ENCODE measurements at regions not wholly inside any gene's neighbourhood (a gene's known extent, or its start where the extent isn't known, plus 50 kb on each side); places are given as distances from the start of the nearest gene placed in this dataset.

DNA sequence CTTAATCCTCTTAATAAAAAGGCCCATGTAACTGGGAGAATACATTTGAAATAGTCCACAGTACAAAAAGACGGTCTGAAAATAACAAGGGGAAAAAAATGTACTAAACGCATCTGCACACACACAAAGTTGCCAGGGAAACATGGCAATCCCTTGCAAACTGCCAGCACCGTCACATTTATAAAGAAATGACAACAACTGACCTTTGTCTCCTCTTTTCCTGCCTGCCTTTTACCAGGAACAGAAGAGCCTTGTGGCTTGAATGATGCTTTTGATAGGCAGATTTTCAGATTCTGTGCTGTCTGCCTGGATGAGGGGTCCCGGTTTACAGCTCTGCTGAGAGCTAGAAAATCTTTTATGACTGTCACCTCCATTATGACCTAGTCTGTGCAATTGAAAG, 308.6 kb upstream of the ZFP64 start:
- no peaks in the 10 kb centered on the region for H3K9me3 ChIP-seq (ENCODE audit: low read depth)
- no peak overlapping the region for H3K9ac ChIP-seq
- peaks cover 24% of the 10 kb centered on the region for H3K4me1 Mint-ChIP-seq
- H3K27me3 Mint-ChIP-seq (ENCODE audit: insufficient read depth, low read depth): peaks cover 2% of the 10 kb centered on the region
- H3K36me3 ChIP-seq: no peaks in the 10 kb centered on the region
- H3K4me3 Mint-ChIP-seq: peak overlapping the region; percentile 29
- peak overlapping the region; percentile 88 for H3K27ac Mint-ChIP-seq
- H4K20me1 ChIP-seq (ENCODE audit: low read depth): no peaks in the 10 kb centered on the region
- H3K4me1 ChIP-seq: peaks cover 12% of the 10 kb centered on the region
- H3K4me2 ChIP-seq: peak overlapping the region; percentile 50
- H2AFZ ChIP-seq (replicated peaks): peak overlapping the region; percentile 40
- no peaks in the 10 kb centered on the region for H3K79me2 ChIP-seq (ENCODE audit: low read depth)
- DNase-seq (ENCODE audit: low spot score): peak; percentile 8
- peaks cover 7% of the 10 kb centered on the region for H3K9me3 Mint-ChIP-seq
- no peak overlapping the region for H3K27ac ChIP-seq
- TF ChIP-seq EZH2 (IDR thresholded peaks at IDR 0.05) (no peak), EZH2phosphoT487 (IDR thresholded peaks at IDR 0.05) (no peak)
- TF ChIP-seq, protein P1, sequence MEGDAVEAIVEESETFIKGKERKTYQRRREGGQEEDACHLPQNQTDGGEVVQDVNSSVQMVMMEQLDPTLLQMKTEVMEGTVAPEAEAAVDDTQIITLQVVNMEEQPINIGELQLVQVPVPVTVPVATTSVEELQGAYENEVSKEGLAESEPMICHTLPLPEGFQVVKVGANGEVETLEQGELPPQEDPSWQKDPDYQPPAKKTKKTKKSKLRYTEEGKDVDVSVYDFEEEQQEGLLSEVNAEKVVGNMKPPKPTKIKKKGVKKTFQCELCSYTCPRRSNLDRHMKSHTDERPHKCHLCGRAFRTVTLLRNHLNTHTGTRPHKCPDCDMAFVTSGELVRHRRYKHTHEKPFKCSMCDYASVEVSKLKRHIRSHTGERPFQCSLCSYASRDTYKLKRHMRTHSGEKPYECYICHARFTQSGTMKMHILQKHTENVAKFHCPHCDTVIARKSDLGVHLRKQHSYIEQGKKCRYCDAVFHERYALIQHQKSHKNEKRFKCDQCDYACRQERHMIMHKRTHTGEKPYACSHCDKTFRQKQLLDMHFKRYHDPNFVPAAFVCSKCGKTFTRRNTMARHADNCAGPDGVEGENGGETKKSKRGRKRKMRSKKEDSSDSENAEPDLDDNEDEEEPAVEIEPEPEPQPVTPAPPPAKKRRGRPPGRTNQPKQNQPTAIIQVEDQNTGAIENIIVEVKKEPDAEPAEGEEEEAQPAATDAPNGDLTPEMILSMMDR (IDR thresholded peaks at IDR 0.05): no peak
- no peaks in the 10 kb centered on the region for H3K27me3 ChIP-seq
- H3K36me3 Mint-ChIP-seq: peaks cover 2% of the 10 kb centered on the region
- no peaks in the 10 kb centered on the region for H3F3A ChIP-seq (ENCODE audit: low read depth)
- H3K4me3 ChIP-seq: no peak overlapping the region

DNA sequence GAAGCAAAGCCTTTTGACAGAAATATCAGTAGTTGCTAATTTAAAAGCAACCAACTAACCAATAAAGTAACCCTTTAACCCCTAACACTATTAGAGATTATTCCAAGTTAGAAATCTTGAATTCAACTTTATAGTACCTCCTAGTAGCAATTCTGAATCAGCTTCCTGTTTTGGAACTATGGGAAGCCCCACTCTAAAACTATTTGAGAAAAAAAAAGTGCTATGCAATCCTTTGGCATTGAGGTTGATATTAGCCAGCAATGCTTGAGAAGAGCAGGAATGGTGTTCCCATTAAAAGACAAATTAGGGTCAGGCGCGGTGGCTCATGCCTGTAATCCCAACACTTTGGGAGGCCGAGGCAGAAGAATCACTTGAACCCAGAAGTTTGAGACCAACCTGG, 306.2 kb upstream of the ZFP64 start:
- Histone ChIP-seq H3K4me2 (no peak overlapping the region), H4K20me1 (ENCODE audit: low read depth) (no peaks in the 10 kb centered on the region), H2AFZ (replicated peaks) (no peak overlapping the region), H3F3A (ENCODE audit: low read depth) (no peaks in the 10 kb centered on the region), H3K4me3 (no peak overlapping the region), H3K27me3 (no peaks in the 10 kb centered on the region), H3K9me3 (ENCODE audit: low read depth) (no peaks in the 10 kb centered on the region), H3K9ac (no peak overlapping the region), H3K4me1 (peaks cover 12% of the 10 kb centered on the region), H3K79me2 (ENCODE audit: low read depth) (no peaks in the 10 kb centered on the region), H3K36me3 (no peaks in the 10 kb centered on the region), H3K27ac (no peak overlapping the region)
- TF ChIP-seq EZH2 (IDR thresholded peaks at IDR 0.05) (no peak), EZH2phosphoT487 (IDR thresholded peaks at IDR 0.05) (no peak)
- TF ChIP-seq, protein P1 (IDR thresholded peaks at IDR 0.05): no peak
- Mint-ChIP-seq H3K36me3 (peaks cover 2% of the 10 kb centered on the region), H3K27me3 (ENCODE audit: insufficient read depth, low read depth) (peaks cover 4% of the 10 kb centered on the region), H3K4me3 (no peak overlapping the region), H3K9me3 (peaks cover 2% of the 10 kb centered on the region), H3K4me1 (peaks cover 27% of the 10 kb centered on the region), H3K27ac (no peak overlapping the region)
- DNase-seq (ENCODE audit: low spot score): no peak

DNA sequence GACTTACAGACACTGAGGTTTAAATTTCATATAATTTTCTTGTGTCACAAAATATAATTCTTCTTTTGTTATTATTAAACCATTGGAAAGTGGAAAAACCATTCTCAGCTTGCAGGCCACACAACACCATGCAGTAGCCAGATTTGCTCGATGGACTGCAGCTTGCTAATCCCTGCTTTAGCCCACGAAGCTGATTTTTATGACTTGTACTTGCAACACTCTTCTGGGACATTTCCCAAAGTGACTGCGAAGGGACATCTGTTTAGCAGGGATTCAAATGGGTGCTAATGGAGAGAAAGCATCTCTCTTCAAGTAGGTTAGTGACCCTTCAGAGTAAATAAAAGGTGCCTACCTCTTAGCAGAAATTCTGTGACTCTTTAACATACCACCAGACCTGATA, 304.6 kb upstream of the ZFP64 start:
- Histone ChIP-seq H3F3A (ENCODE audit: low read depth) (no peaks in the 10 kb centered on the region), H4K20me1 (ENCODE audit: low read depth) (no peaks in the 10 kb centered on the region), H2AFZ (replicated peaks) (no peak overlapping the region), H3K4me1 (peaks cover 12% of the 10 kb centered on the region), H3K4me2 (no peak overlapping the region), H3K9ac (no peak overlapping the region), H3K27ac (no peak overlapping the region), H3K36me3 (no peaks in the 10 kb centered on the region), H3K4me3 (no peak overlapping the region), H3K9me3 (ENCODE audit: low read depth) (no peaks in the 10 kb centered on the region), H3K27me3 (no peaks in the 10 kb centered on the region), H3K79me2 (ENCODE audit: low read depth) (no peaks in the 10 kb centered on the region)
- Mint-ChIP-seq H3K27me3 (ENCODE audit: insufficient read depth, low read depth) (peaks cover 7% of the 10 kb centered on the region), H3K4me1 (peaks cover 26% of the 10 kb centered on the region), H3K36me3 (no peaks in the 10 kb centered on the region), H3K9me3 (no peaks in the 10 kb centered on the region), H3K27ac (no peak overlapping the region), H3K4me3 (no peak overlapping the region)
- TF ChIP-seq EZH2 (IDR thresholded peaks at IDR 0.05): no peak
- no peak for DNase-seq (ENCODE audit: low spot score)

DNA sequence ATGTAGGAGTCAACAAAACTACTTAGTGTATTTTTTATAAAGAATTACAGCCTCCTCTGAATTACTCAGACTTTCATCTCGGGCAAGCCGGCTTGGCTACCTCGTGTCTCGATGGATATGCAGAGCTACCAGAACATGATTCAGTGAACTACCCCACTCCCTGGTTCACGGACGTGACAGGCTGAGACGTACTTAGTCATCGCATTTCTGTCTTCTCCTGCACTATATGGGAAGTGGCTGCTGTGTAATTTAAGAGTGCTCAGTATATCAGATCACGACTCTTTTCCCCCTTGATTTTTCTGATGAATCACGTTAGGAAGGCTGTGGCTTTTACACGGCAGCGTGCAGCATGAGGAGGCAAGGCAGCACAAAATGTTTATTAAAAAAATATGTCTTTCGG, 302.7 kb upstream of the ZFP64 start:
- no peaks in the 10 kb centered on the region for H3K27me3 ChIP-seq
- H3K4me3 ChIP-seq: no peak overlapping the region
- H3F3A ChIP-seq (ENCODE audit: low read depth): no peaks in the 10 kb centered on the region
- H3K36me3 Mint-ChIP-seq: no peaks in the 10 kb centered on the region
- H3K9me3 Mint-ChIP-seq: no peaks in the 10 kb centered on the region
- H3K4me2 ChIP-seq: no peak overlapping the region
- peaks cover 7% of the 10 kb centered on the region for H3K27me3 Mint-ChIP-seq (ENCODE audit: insufficient read depth, low read depth)
- no peaks in the 10 kb centered on the region for H3K79me2 ChIP-seq (ENCODE audit: low read depth)
- H3K9ac ChIP-seq: no peak overlapping the region
- H3K9me3 ChIP-seq (ENCODE audit: low read depth): no peaks in the 10 kb centered on the region
- no peak overlapping the region for H3K27ac Mint-ChIP-seq
- no peaks in the 10 kb centered on the region for H3K4me1 ChIP-seq
- H3K4me1 Mint-ChIP-seq: peaks cover 7% of the 10 kb centered on the region
- no peaks in the 10 kb centered on the region for H4K20me1 ChIP-seq (ENCODE audit: low read depth)
- no peak overlapping the region for H3K4me3 Mint-ChIP-seq
- no peaks in the 10 kb centered on the region for H3K36me3 ChIP-seq
- DNase-seq (ENCODE audit: low spot score): no peak
- no peak overlapping the region for H2AFZ ChIP-seq (replicated peaks)
- TF ChIP-seq, protein P1 (IDR thresholded peaks at IDR 0.05): no peak
- TF ChIP-seq EZH2phosphoT487 (IDR thresholded peaks at IDR 0.05): no peak
- TF ChIP-seq EZH2 (IDR thresholded peaks at IDR 0.05): no peak
- H3K27ac ChIP-seq: no peak overlapping the region
